Neural cell (in vitro differentiated cells): ENCODE measurements at regions not wholly inside any gene's neighbourhood (a gene's known extent, or its start where the extent isn't known, plus 50 kb on each side); places are given as distances from the start of the nearest gene placed in this dataset.

Source experiments
- CTCF ChIP-seq: fragments of 450-650 bp; IDR thresholded peaks from 2 replicates; pipeline ENCODE4 v1.5.1; 2014; ENCODE audit warnings: antibody characterized with exemption, mild to moderate bottlenecking, moderate library complexity; ENCODE audit not compliant: poor library complexity, severe bottlenecking
- EZH2 ChIP-seq: fragments of 200-600, 300-800 bp; shearing (Covaris generic), sonication (generic); IDR thresholded peaks from 2 replicates; pipeline ENCODE4 v1.6.1; 2014; ENCODE audit warnings: antibody characterized with exemption, low read length, borderline replicate concordance, mild to moderate bottlenecking; ENCODE audit not compliant: insufficient read depth, poor library complexity, severe bottlenecking
- POLR2AphosphoS5 ChIP-seq: IDR thresholded peaks from 2 replicates; pipeline ENCODE4 v1.6.1; 2012
- RAD21 ChIP-seq: fragments of 450-650 bp; conservative IDR thresholded peaks from 2 replicates; pipeline ENCODE4 v1.6.1; 2014; ENCODE audit warnings: antibody characterized with exemption, mild to moderate bottlenecking, moderate library complexity
- SMC3 ChIP-seq: fragments of 450-650 bp; conservative IDR thresholded peaks from 2 replicates; pipeline ENCODE4 v1.6.1; 2014; ENCODE audit warnings: antibody characterized with exemption, mild to moderate bottlenecking, moderate library complexity; ENCODE audit not compliant: poor library complexity
- TAF1 ChIP-seq: IDR thresholded peaks from 2 replicates; pipeline ENCODE4 v1.6.1; 2012; ENCODE audit warnings: low read depth

GRCh38 chr7:13179775-13180523 lies 492.5 kb downstream of the ARL4A start:
- TF ChIP-seq CTCF (no peak), RAD21 (no peak), EZH2 (no peak), SMC3 (no peak), POLR2AphosphoS5 (no peak), TAF1 (no peak)
